ENCODE measurements at regions not wholly inside any gene's neighbourhood (a gene's known extent, or its start where the extent isn't known, plus 50 kb on each side); places are given as distances from the start of the nearest gene placed in this dataset.

- ChIA-PET POLR2A (no interaction called here), CTCF (no interaction called here)
- no peak overlapping the region for H3K4me3 ChIP-seq (ENCODE audit: low read depth, low read length)
- TF ChIP-seq CTCF (IDR thresholded peaks at IDR 0.05; ENCODE audit: insufficient read depth, low read length, missing control alignments): no peak
- DNase-seq (ENCODE audit: low read depth, low spot score): no peak
Measured at GRCh38 chr6:113290684-113291083, 566.5 kb upstream of the MARCKS start.

GRCh38 chr6:113291751-113292445 is 565.2 kb upstream of the MARCKS start:
- no peak for TF ChIP-seq CTCF (IDR thresholded peaks at IDR 0.05; ENCODE audit: insufficient read depth, low read length, missing control alignments)
- no peak for DNase-seq (ENCODE audit: low read depth, low spot score)
- no peak overlapping the region for H3K4me3 ChIP-seq (ENCODE audit: low read depth, low read length)
- ChIA-PET POLR2A (no interaction called here), CTCF (interaction anchor here (0.6 kb wide), 1 partner anchor 264 kb away, joined by 3 read pairs; no protein-coding TSS in a partner anchor)

- H3K4me3 ChIP-seq (ENCODE audit: low read depth, low read length): no peak overlapping the region
- no peak for DNase-seq (ENCODE audit: low read depth, low spot score)
- TF ChIP-seq CTCF (IDR thresholded peaks at IDR 0.05; ENCODE audit: insufficient read depth, low read length, missing control alignments): no peak
- POLR2A ChIA-PET: no interaction called here
- CTCF ChIA-PET: interaction anchor here (1.1 kb wide), 1 partner anchor 21 kb away, joined by 3 read pairs; no protein-coding TSS in a partner anchor
Measured at GRCh38 chr6:113292646-113293422, 564.3 kb upstream of the MARCKS start.

- no peak overlapping the region for H3K4me3 ChIP-seq (ENCODE audit: low read depth, low read length)
- no peak for TF ChIP-seq CTCF (IDR thresholded peaks at IDR 0.05; ENCODE audit: insufficient read depth, low read length, missing control alignments)
- POLR2A ChIA-PET: no interaction called here
- no peak for DNase-seq (ENCODE audit: low read depth, low spot score)
- CTCF ChIA-PET: interaction anchor here (1.1 kb wide), 1 partner anchor 20 kb away, joined by 3 read pairs; no protein-coding TSS in a partner anchor
Measured at GRCh38 chr6:113293423-113293740, 563.8 kb upstream of the MARCKS start.

GRCh38 chr6:113299531-113299930 is 557.6 kb upstream of the MARCKS start:
- ChIA-PET CTCF (no interaction called here), POLR2A (no interaction called here)
- H3K4me3 ChIP-seq (ENCODE audit: low read depth, low read length): no peak overlapping the region
- TF ChIP-seq CTCF (IDR thresholded peaks at IDR 0.05; ENCODE audit: insufficient read depth, low read length, missing control alignments): no peak
- no peak for DNase-seq (ENCODE audit: low read depth, low spot score)

GRCh38 chr6:113301651-113302050 is 555.5 kb upstream of the MARCKS start:
- POLR2A ChIA-PET: no interaction called here
- CTCF ChIA-PET: no interaction called here
- no peak overlapping the region for H3K4me3 ChIP-seq (ENCODE audit: low read depth, low read length)
- no peak for DNase-seq (ENCODE audit: low read depth, low spot score)
- TF ChIP-seq CTCF (IDR thresholded peaks at IDR 0.05; ENCODE audit: insufficient read depth, low read length, missing control alignments): no peak
